ENCODE measurements at regions not wholly inside any gene's neighbourhood (a gene's known extent, or its start where the extent isn't known, plus 50 kb on each side); places are given as distances from the start of the nearest gene placed in this dataset.

GRCh38 chr14:22386924-22387775, 201.9 kb downstream of the DAD1 start:
- BruUV-seq (replicated peaks) = no TSS peak
- H3K79me1 ChIP-seq (ENCODE audit: low read depth in 1 of 2, low read length in 2 of 2) = no peaks in the 10 kb centered on the region
- no peaks in the 10 kb centered on the region for H4K20me1 ChIP-seq (ENCODE audit: insufficient read depth, low read length)
- H3K4me1 ChIP-seq (ENCODE audit: control insufficient read depth, insufficient read depth, low read length) = no peaks in the 10 kb centered on the region; the same call in 1 of the 2 replicates
- no peak overlapping the region for H3K23ac ChIP-seq (ENCODE audit: low read depth, low read length)
- in situ Hi-C loops (cut with MboI; ENCODE audit: low sequenced_read_pairs) (loop anchor here (25.0 kb wide), 1 partner anchor 475 kb away; the partner anchor contains the start of gene LRP10), intact Hi-C loops (cut with micrococcal nuclease) (loop anchor here (1.0 to 10.0 kb wide), 7 partner anchors 86 to 595 kb away; partner anchors contain the start of gene AJUBA), dilution Hi-C loops (cut with HindIII; ENCODE audit: low sequenced_read_pairs, unreplicated experiment) (no loop called here)
- DNase-seq (peak; percentile 72), ATAC-seq (ENCODE audit: low read depth) (peak; percentile 83)
- H4K91ac ChIP-seq (ENCODE audit: insufficient read depth, low read depth, low read length) = no peak overlapping the region
- no peak overlapping the region for H3K18ac ChIP-seq (ENCODE audit: low read depth, low read length)
- POLR2A ChIA-PET (ENCODE audit: unreplicated experiment) = no interaction called here
- H2BK120ac ChIP-seq (ENCODE audit: low read depth, low read length) = no peak overlapping the region
- 72% methylated on average over 9 of the region's 22 CpGs; no CpG with 5 or more reads in 1 of the 2 experiments for WGBS, 2 experiments (ENCODE audit: extremely low coverage in 2 of 2, insufficient read length in 1 of 2)
- H2BK5ac ChIP-seq (ENCODE audit: low read depth, low read length, poor library complexity, severe bottlenecking) = no peak overlapping the region
- TF ChIP-seq MXI1 (IDR thresholded peaks at IDR 0.05; ENCODE audit: borderline replicate concordance, low read depth, low read length) (no peak), BHLHE40 (IDR thresholded peaks at IDR 0.05; ENCODE audit: low read depth, low read length) (peak; percentile 78; the same call in 1 of the 2 replicates), SMC3 (IDR thresholded peaks at IDR 0.05; ENCODE audit: low read depth, low read length) (peak; percentile 71), CTCF (conservative IDR thresholded peaks at IDR 0.05; ENCODE audit: low read depth, low read length) (peak; percentile 85), RAD21 (IDR thresholded peaks at IDR 0.05; ENCODE audit: low read length) (peak; percentile 88), MAZ (IDR thresholded peaks at IDR 0.05; ENCODE audit: borderline replicate concordance, low read depth, low read length) (no peak), NFE2L2 (IDR thresholded peaks at IDR 0.05; ENCODE audit: low read depth, low read length) (no peak)
- H2AFZ ChIP-seq (replicated peaks; ENCODE audit: low read length, poor library complexity) = peak overlapping the region; percentile 82
- H2BK15ac ChIP-seq (ENCODE audit: low read depth, low read length) = no peak overlapping the region
- no peak overlapping the region; a peak in 1 of 4 replicates for H4K8ac ChIP-seq (ENCODE audit: low read depth in 2 of 2, low read length in 2 of 2)
- no peaks in the 10 kb centered on the region for H3K9me3 ChIP-seq (ENCODE audit: control insufficient read depth, insufficient read depth, low read length)
- peaks cover 8% of the 10 kb centered on the region for H3K27me3 ChIP-seq (ENCODE audit: control insufficient read depth, insufficient read depth, low read length)
- H3K14ac ChIP-seq (replicated peaks; ENCODE audit: low read depth, low read length) = no peak overlapping the region
- H3K9me1 ChIP-seq (ENCODE audit: insufficient read depth, low read length) = no peaks in the 10 kb centered on the region
- H3K4me3 ChIP-seq (ENCODE audit: insufficient read depth, low read depth, low read length) = no peak overlapping the region
- no peak overlapping the region for H3K9ac ChIP-seq (ENCODE audit: low read depth, low read length)
- H4K5ac ChIP-seq (ENCODE audit: low read depth, low read length) = no peak overlapping the region
- H2BK20ac ChIP-seq (ENCODE audit: low read depth, low read length) = no peak overlapping the region
- H3K56ac ChIP-seq (ENCODE audit: extremely low read depth, insufficient read depth, low read length) = no peak overlapping the region
- H3K4me2 ChIP-seq (ENCODE audit: low read depth, low read length) = no peak overlapping the region; the same call in 1 of the 2 replicates
- no peak overlapping the region for H3K27ac ChIP-seq (ENCODE audit: insufficient read depth, low read length)
- H3K36me3 ChIP-seq (ENCODE audit: control insufficient read depth, insufficient read depth, low read length) = no peaks in the 10 kb centered on the region
- peak overlapping the region; percentile 81 for H2AK9ac ChIP-seq (replicated peaks; ENCODE audit: low read depth, low read length, poor library complexity)
- CTCF ChIA-PET = interaction anchor here (0.7 kb wide), 2 partner anchors 67 to 169 kb away, joined by 3 read pairs; no protein-coding TSS in a partner anchor
- H3K4ac ChIP-seq (ENCODE audit: low read depth, low read length) = no peak overlapping the region
- no peak overlapping the region for H2AK5ac ChIP-seq (ENCODE audit: low read depth, low read length)

All from IMR-90 (cell line).